ENCODE measurements at regions not wholly inside any gene's neighbourhood (a gene's known extent, or its start where the extent isn't known, plus 50 kb on each side); places are given as distances from the start of the nearest gene placed in this dataset.
A peak's percentile ranks its signal among the peaks of the same experiment; 100 is the strongest.

GRCh38 chr11:70879601-70880285, 372.6 kb downstream of the SHANK2 start:
- no peak for DNase-seq

DNA sequence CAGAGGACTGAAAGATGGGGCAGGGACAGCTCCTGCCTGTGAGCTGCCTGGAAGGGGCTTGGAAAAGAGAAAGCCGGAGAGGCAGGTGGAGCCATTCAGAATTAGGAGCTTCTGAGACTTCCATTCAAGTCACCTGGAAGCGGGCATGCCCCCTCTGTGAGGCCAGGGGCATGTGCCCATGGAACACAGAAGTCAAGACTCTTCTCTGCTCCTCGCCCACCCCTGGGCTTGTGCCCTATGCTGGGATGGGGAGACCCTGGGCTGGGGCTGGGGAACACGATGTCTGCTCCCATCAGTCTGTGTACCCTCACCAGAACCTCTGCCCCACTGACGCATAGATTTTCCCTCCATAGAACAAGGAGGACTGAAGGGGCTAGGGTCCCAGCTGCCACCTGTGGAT, 372.0 kb downstream of the SHANK2 start:
- no peak for DNase-seq

- DNase-seq: no peak
Observed at GRCh38 chr11:70881948-70882715, 370.2 kb downstream of the SHANK2 start.

DNA sequence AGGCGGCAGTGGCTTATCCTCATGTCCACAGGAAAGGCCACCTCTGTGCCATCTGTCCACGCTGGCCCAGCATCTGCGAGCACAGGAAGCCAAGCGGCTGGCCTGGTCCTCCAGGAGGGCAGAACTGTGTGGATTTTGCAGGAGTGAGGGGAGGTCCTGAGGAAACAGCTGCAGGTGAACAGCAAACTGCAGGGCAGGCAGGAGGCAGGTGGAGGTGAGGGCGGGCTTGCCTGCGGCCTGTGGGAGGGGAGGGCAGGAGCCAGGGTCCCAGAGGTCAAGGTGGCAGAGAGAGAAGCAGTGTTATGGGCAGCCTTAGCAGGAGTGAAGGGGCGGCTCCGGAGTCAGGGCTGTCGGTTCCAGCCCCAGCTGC, 369.7 kb downstream of the SHANK2 start:
- DNase-seq: no peak

- DNase-seq: no peak
Observed at GRCh38 chr11:70883323-70883940, 368.9 kb downstream of the SHANK2 start.

- DNase-seq: no peak
Observed at GRCh38 chr11:70883973-70884623, 368.3 kb downstream of the SHANK2 start.

- DNase-seq: peak; percentile 41
Observed at GRCh38 chr11:70885281-70886231, 366.8 kb downstream of the SHANK2 start.

GRCh38 chr11:70886256-70886655, 366.1 kb downstream of the SHANK2 start:
- no peak for DNase-seq

DNA sequence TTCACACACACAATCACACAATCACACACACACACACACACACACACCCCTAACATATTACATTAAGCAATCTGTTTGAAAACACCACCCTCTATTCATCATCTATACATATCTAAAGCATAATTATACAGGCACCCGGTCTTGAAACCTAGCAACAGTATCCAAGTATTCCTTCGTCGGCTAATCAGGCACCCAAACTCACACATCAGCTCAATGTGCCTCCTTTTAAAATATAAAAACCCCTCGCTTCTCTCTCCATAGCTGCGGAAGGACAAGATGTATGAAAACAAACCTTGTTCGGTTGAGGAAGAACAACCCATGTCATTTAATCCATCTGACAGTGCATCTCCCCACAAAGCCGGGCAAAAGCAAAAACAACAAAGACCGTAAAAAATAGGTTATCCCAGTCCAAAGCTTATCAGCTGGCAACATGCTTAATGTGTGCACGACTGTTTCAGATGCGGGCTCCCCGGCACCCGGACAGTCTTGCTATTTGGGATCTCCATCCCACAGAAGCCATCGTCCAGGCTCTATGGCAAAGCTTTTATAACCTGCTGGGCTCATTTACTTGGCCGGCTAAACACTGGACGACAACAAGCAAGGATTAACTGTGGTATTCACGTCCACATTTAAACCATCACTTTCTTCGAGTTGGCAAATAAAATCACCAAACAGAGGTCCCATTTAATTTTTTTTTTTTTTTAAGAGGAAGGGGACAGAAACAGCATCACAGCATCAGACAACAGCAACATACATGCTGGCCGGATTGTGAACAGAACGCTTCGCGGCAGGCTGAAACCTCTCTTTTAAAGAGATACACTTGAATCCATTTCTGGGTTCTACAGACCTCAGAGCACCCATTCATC, 365.5 kb downstream of the SHANK2 start:
- no peak for DNase-seq

GRCh38 chr11:70887542-70887827, 364.9 kb downstream of the SHANK2 start:
- DNase-seq: no peak

DNA sequence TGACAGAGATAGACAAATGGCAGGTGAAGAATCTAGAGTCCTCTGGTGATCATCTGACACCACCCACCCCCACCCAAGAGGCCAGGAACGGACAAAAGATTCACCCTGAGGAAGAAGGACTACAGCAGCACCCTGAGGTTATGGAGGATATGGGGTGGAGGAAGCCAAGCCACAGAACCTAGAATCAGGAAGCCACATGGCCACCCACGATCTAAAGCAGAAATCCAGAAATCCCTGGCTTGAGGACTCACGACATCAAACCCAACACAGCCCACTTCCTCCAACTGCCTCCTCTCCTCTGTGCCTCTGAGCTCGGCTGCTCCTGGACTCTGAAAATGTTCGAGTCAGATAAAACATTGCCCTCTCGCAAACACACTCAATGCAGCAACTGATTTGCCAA, 364.3 kb downstream of the SHANK2 start:
- no peak for DNase-seq

DNA sequence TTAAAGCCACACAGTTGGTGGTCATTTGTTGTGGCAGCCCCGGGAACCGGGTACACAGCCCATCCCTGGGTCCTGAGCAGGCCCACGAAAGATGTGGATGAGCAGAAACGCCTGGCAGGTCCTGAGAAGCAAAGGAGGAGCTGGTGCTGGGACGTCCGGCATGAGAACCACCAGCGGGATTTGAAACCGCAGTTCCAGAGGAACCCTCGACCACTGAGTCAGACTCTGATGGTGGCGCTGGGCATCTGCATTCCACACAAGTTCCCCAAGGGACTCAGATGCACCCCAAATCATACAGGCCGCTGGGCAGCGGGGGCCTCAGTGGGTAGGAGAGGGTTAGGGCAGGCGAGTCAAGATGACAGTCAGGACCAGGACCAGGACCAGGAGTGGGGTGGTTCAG, 363.0 kb downstream of the SHANK2 start:
- no peak for DNase-seq

DNA sequence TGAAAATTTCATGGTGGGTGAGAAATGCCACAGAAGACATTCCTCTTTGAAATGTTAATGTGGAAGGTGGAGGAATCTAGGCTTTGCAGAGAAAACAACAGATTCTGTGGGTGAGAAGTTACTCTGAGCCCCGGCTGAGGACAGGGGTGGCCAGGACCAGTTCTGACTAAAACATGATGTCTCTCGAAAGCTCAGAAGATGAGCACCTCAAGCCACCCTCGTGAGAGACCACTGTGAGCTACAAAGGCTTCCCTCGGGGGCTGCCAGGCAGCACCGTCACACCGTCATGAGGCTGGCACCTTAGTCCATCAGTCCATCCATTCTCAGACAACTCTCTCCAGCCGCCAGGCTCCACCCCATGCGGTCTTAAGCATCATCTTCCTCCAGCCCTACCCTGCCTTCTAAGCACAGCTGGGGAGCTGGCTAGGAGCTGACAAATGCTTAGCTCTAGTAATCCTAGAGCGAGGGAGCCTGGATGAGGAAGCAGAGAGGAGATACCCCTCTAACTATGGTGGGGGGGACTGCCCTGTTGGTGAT, 360.5 kb downstream of the SHANK2 start:
- DNase-seq: no peak

DNA sequence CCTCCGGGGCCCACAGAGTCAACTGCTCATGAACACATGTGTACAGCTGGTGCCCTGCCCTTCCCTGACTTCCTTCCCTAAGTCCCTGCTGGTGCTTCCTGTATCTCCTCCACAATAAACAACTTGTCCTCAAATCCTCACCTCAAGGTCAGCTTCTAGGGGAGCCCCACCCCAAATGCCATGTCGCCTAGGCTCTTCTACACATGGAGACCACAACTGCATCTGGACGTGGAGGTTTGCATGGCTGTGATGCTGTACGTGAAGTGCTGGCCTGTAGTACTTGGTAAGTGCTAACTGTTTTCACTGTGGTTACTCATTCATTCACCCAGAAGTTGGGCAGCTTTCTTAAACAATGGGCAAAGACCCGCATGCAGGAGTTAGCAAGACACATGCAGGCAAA, 359.5 kb downstream of the SHANK2 start:
- DNase-seq: no peak

GRCh38 chr11:70894566-70895365, 357.6 kb downstream of the SHANK2 start:
- DNase-seq: no peak

DNA sequence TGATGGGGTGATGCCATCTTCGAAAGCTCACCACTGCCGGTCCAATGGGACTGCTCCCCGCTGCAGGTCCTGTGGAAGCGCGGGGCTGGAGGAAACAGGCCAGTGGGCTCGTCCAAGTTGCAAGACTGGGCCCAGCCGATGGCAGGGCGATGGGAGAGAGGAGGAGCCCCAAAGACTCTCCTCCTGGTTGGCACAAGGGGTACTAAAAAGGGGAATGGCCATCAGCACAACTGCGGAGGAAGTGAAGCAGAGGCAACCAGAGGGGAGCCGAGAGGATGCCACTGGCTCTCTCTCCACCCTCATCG, 357.1 kb downstream of the SHANK2 start:
- DNase-seq: no peak

DNA sequence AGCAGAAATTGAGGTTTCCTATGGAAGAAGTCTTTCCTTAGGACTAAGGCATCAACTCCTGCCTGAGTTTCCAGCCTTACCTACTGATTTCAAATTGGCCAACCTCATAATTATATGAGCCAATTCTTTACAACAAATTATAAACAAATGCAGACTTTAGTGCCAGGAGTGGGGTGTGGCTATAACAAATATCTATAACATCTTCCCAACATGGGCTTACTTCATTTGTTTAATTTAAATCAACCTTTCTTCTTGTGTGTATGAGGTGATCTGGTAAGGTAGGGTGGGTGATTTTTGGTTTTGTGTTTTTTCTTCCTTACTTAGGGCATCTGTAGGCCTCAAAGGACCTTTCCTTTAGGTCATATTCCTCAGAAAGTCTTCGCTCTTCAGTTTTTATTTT, 354.9 kb downstream of the SHANK2 start:
- no peak for DNase-seq

DNA sequence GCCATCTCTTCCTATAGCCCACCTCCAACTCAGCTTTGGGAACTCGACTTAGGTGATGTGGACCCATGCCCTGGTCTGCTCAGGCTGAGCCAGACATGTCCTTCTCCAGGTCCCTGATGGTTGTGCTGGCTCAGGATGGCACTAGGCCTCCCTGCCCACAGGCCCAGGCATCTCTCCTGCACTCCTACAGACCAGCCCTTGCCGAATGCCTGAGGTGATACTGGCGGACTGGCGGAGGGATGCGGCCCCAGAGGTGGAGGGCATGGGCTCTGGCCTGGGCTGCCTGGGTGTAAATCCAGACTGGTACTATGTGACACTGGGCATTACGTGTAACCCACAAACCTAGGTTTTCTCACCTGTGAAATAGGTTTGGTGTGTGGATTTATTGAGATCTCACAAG, 352.8 kb downstream of the SHANK2 start:
- no peak for DNase-seq

DNA sequence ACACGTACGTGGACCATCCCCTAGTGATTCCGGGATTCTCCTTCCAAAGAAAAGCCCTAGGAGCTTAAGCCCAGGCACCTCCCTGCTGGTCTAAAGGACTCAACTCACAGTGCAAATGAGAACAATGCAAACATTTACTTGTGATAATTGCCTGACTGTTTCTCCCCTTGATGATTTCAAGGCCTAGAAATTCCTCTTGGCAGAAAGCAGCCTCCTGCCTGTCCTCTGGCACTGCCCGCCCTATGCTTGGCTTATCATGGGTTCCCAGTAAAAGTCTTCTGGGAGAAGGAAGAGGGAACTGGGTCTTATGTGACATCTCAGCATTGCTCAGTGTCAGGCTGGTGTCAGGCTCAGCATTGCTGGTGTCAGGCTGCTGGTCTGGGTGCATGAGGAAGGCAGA, 351.8 kb downstream of the SHANK2 start:
- no peak for DNase-seq

GRCh38 chr11:70901951-70902521, 350.3 kb downstream of the SHANK2 start:
- DNase-seq: peak; percentile 34
